GM23248 (cell line): ENCODE measurements at regions not wholly inside any gene's neighbourhood (a gene's known extent, or its start where the extent isn't known, plus 50 kb on each side); places are given as distances from the start of the nearest gene placed in this dataset.

Source experiments
- EZH2 ChIP-seq: fragments of 200-600 bp; sonication (generic); IDR thresholded peaks from 2 replicates; pipeline ENCODE4 v1.6.1; 2018; ENCODE audit warnings: antibody characterized with exemption, mild to moderate bottlenecking; ENCODE audit not compliant: insufficient read depth, poor library complexity, severe bottlenecking
- EZH2phosphoT487 ChIP-seq: fragments of 200-600 bp; sonication (generic); IDR thresholded peaks from 2 replicates; pipeline ENCODE4 v1.6.1; 2018; ENCODE audit warnings: antibody characterized with exemption, moderate library complexity, mild to moderate bottlenecking, low read depth; ENCODE audit not compliant: insufficient read depth

GRCh38 chr3:163547014-163547685 is 1531.1 kb downstream of the SI start:
- TF ChIP-seq EZH2phosphoT487 (no peak), EZH2 (no peak)
